ENCODE measurements at regions not wholly inside any gene's neighbourhood (a gene's known extent, or its start where the extent isn't known, plus 50 kb on each side); places are given as distances from the start of the nearest gene placed in this dataset.
"Not testable (repeated sequence)": the region's sequence is repeated elsewhere in the genome, so short reads cannot be mapped to it uniquely, and the experiment has no call there.

GRCh38 chr10:60491162-60491561 lies 101.5 kb upstream of the ANK3 start:
- no peak for DNase-seq (ENCODE audit: low read depth)
- H3K4me3 ChIP-seq (ENCODE audit: low read depth, low read length): no peak overlapping the region

GRCh38 chr10:60490013-60490412 lies 100.3 kb upstream of the ANK3 start:
- no peak for DNase-seq (ENCODE audit: low read depth)
- H3K4me3 ChIP-seq (ENCODE audit: low read depth, low read length): no peak overlapping the region

- no peak for DNase-seq (ENCODE audit: low read depth)
- no peak overlapping the region for H3K4me3 ChIP-seq (ENCODE audit: low read depth, low read length)
Measured at GRCh38 chr10:60488111-60488669, 98.5 kb upstream of the ANK3 start.

GRCh38 chr10:60487543-60487942 lies 97.9 kb upstream of the ANK3 start:
- no peak overlapping the region for H3K4me3 ChIP-seq (ENCODE audit: low read depth, low read length)
- no peak for DNase-seq (ENCODE audit: low read depth)

GRCh38 chr10:60485025-60485424 lies 95.3 kb upstream of the ANK3 start:
- no peak for DNase-seq (ENCODE audit: low read depth)
- no peak overlapping the region for H3K4me3 ChIP-seq (ENCODE audit: low read depth, low read length)

- no peak overlapping the region for H3K4me3 ChIP-seq (ENCODE audit: low read depth, low read length)
- peak; percentile 67 for DNase-seq (ENCODE audit: low read depth)
Measured at GRCh38 chr10:60480865-60481563, 91.3 kb upstream of the ANK3 start.

GRCh38 chr10:60479305-60480020 lies 89.8 kb upstream of the ANK3 start:
- no peak for DNase-seq (ENCODE audit: low read depth)
- no peak overlapping the region for H3K4me3 ChIP-seq (ENCODE audit: low read depth, low read length)

- DNase-seq (ENCODE audit: low read depth): no peak
- H3K4me3 ChIP-seq (ENCODE audit: low read depth, low read length): no peak overlapping the region
Measured at GRCh38 chr10:60476451-60476850, 86.8 kb upstream of the ANK3 start.

GRCh38 chr10:60473557-60473956 lies 83.9 kb upstream of the ANK3 start:
- no peak overlapping the region for H3K4me3 ChIP-seq (ENCODE audit: low read depth, low read length)
- DNase-seq (ENCODE audit: low read depth): no peak

GRCh38 chr10:60470091-60470490 lies 80.4 kb upstream of the ANK3 start:
- DNase-seq (ENCODE audit: low read depth): no peak
- no peak overlapping the region for H3K4me3 ChIP-seq (ENCODE audit: low read depth, low read length)

- DNase-seq (ENCODE audit: low read depth); H3K4me3 ChIP-seq (ENCODE audit: low read depth, low read length): not testable (repeated sequence)
Measured at GRCh38 chr10:60469147-60469546, 79.5 kb upstream of the ANK3 start.

GRCh38 chr10:60467202-60467546 lies 77.5 kb upstream of the ANK3 start:
- no peak overlapping the region for H3K4me3 ChIP-seq (ENCODE audit: low read depth, low read length)

GRCh38 chr10:60466267-60467201 lies 76.9 kb upstream of the ANK3 start:
- no peak for DNase-seq (ENCODE audit: low read depth)
- no peak overlapping the region for H3K4me3 ChIP-seq (ENCODE audit: low read depth, low read length)

More at GRCh38 chr10:60467202-60467546, 77.5 kb upstream of the ANK3 start:
- DNase-seq (ENCODE audit: low read depth): no peak

- H3K4me3 ChIP-seq (ENCODE audit: low read depth, low read length): no peak overlapping the region
- no peak for DNase-seq (ENCODE audit: low read depth)
Measured at GRCh38 chr10:60465801-60466200, 76.1 kb upstream of the ANK3 start.

GRCh38 chr10:60464659-60465058 lies 75.0 kb upstream of the ANK3 start:
- DNase-seq (ENCODE audit: low read depth): no peak
- H3K4me3 ChIP-seq (ENCODE audit: low read depth, low read length): no peak overlapping the region

GRCh38 chr10:60463746-60464145 lies 74.1 kb upstream of the ANK3 start:
- H3K4me3 ChIP-seq (ENCODE audit: low read depth, low read length): no peak overlapping the region
- DNase-seq (ENCODE audit: low read depth): no peak

GRCh38 chr10:60461688-60462087 lies 72.0 kb upstream of the ANK3 start:
- DNase-seq (ENCODE audit: low read depth): no peak
- no peak overlapping the region for H3K4me3 ChIP-seq (ENCODE audit: low read depth, low read length)

GRCh38 chr10:60459701-60460457 lies 70.2 kb upstream of the ANK3 start:
- no peak for DNase-seq (ENCODE audit: low read depth)
- H3K4me3 ChIP-seq (ENCODE audit: low read depth, low read length): no peak overlapping the region

- DNase-seq (ENCODE audit: low read depth): no peak
- no peak overlapping the region for H3K4me3 ChIP-seq (ENCODE audit: low read depth, low read length)
Measured at GRCh38 chr10:60456053-60456452, 66.4 kb upstream of the ANK3 start.

Data from skeletal muscle cell (primary cell).